Left hindlimb (tissue), 1 donor: ENCODE measurements at regions not wholly inside any gene's neighbourhood (a gene's known extent, or its start where the extent isn't known, plus 50 kb on each side); places are given as distances from the start of the nearest gene placed in this dataset.

Experiments
- DNase-seq: peaks from one replicate; pipeline ENCODE4 v3.0.0-alpha.2; 2018

GRCh38 chr3:124453189-124453588 lies 277.1 kb upstream of the UMPS start:
- no peak for DNase-seq

GRCh38 chr3:124455891-124456290 lies 274.4 kb upstream of the UMPS start:
- no peak for DNase-seq

- no peak for DNase-seq
These were observed 273.7 kb upstream of the UMPS start for GRCh38 chr3:124456506-124456905.

GRCh38 chr3:124459678-124460077 lies 270.6 kb upstream of the UMPS start:
- DNase-seq = no peak

- no peak for DNase-seq
These were observed 269.1 kb upstream of the UMPS start for GRCh38 chr3:124461126-124461525.

GRCh38 chr3:124461838-124462632 lies 268.2 kb upstream of the UMPS start:
- no peak for DNase-seq

- DNase-seq = no peak
These were observed 267.0 kb upstream of the UMPS start for GRCh38 chr3:124463234-124463633.

- peak; percentile 54 for DNase-seq
These were observed 262.0 kb upstream of the UMPS start for GRCh38 chr3:124467980-124468902.

GRCh38 chr3:124469555-124469954 lies 260.7 kb upstream of the UMPS start:
- no peak for DNase-seq

- no peak for DNase-seq
These were observed 251.4 kb upstream of the UMPS start for GRCh38 chr3:124478830-124479229.

- DNase-seq = no peak
These were observed 246.3 kb upstream of the UMPS start for GRCh38 chr3:124483915-124484470.

- DNase-seq = no peak
These were observed 243.9 kb upstream of the UMPS start for GRCh38 chr3:124486324-124486723.

GRCh38 chr3:124489506-124489905 lies 240.7 kb upstream of the UMPS start:
- no peak for DNase-seq

GRCh38 chr3:124491098-124491497 lies 239.2 kb upstream of the UMPS start:
- no peak for DNase-seq

- DNase-seq = no peak
These were observed 238.4 kb upstream of the UMPS start for GRCh38 chr3:124491875-124492274.

GRCh38 chr3:124492824-124493223 lies 237.4 kb upstream of the UMPS start:
- no peak for DNase-seq

GRCh38 chr3:124496061-124496460 lies 234.2 kb upstream of the UMPS start:
- DNase-seq = no peak

GRCh38 chr3:124497487-124497886 lies 232.8 kb upstream of the UMPS start:
- DNase-seq = no peak

GRCh38 chr3:124498891-124499290 lies 231.4 kb upstream of the UMPS start:
- DNase-seq = no peak

GRCh38 chr3:124504332-124505059 lies 225.8 kb upstream of the UMPS start:
- DNase-seq = peak; percentile 74

GRCh38 chr3:124509884-124510283 lies 220.4 kb upstream of the UMPS start:
- no peak for DNase-seq

- DNase-seq = no peak
These were observed 220.0 kb upstream of the UMPS start for GRCh38 chr3:124510290-124510689.
